PC-3 (cell line): ENCODE measurements at regions not wholly inside any gene's neighbourhood (a gene's known extent, or its start where the extent isn't known, plus 50 kb on each side); places are given as distances from the start of the nearest gene placed in this dataset.

ENCODE experiments used
- CTCF ChIP-seq: fragments of 300-600 bp; sonication (generic); conservative IDR thresholded peaks from 2 replicates; pipeline ENCODE4 v1.5.1; 2017; ENCODE audit warnings: antibody characterized with exemption, low read depth, mild to moderate bottlenecking, low read length
- EZH2 ChIP-seq: fragments of 300-600 bp; sonication (generic); IDR thresholded peaks from one replicate; pipeline ENCODE4 v1.6.1; 2017; ENCODE audit warnings: antibody characterized with exemption, mild to moderate bottlenecking, low read length; ENCODE audit not compliant: unreplicated experiment

GRCh38 chr22:27340047-27340446 is 461.5 kb downstream of the MN1 start:
- TF ChIP-seq EZH2 (no peak), CTCF (no peak)
